PC-3 (cell line): ENCODE measurements at regions not wholly inside any gene's neighbourhood (a gene's known extent, or its start where the extent isn't known, plus 50 kb on each side); places are given as distances from the start of the nearest gene placed in this dataset.

Source experiments
- CTCF ChIP-seq: fragments of 300-600 bp; sonication (generic); conservative IDR thresholded peaks from 2 replicates; pipeline ENCODE4 v1.5.1; 2017; ENCODE audit warnings: antibody characterized with exemption, low read depth, mild to moderate bottlenecking, low read length
- EZH2 ChIP-seq: fragments of 300-600 bp; sonication (generic); IDR thresholded peaks from one replicate; pipeline ENCODE4 v1.6.1; 2017; ENCODE audit warnings: antibody characterized with exemption, mild to moderate bottlenecking, low read length; ENCODE audit not compliant: unreplicated experiment
- EZH2phosphoT487 ChIP-seq: fragments of 300-600 bp; sonication (generic); IDR thresholded peaks from 2 replicates; pipeline ENCODE4 v1.6.1; 2018; ENCODE audit warnings: mild to moderate bottlenecking, antibody characterized with exemption, low read length, borderline replicate concordance

- TF ChIP-seq CTCF (no peak), EZH2phosphoT487 (no peak), EZH2 (no peak)
Observed at GRCh38 chr9:7676609-7677156, 122.9 kb downstream of the DMAC1 start.
